ENCODE measurements at regions not wholly inside any gene's neighbourhood (a gene's known extent, or its start where the extent isn't known, plus 50 kb on each side); places are given as distances from the start of the nearest gene placed in this dataset.

DNA sequence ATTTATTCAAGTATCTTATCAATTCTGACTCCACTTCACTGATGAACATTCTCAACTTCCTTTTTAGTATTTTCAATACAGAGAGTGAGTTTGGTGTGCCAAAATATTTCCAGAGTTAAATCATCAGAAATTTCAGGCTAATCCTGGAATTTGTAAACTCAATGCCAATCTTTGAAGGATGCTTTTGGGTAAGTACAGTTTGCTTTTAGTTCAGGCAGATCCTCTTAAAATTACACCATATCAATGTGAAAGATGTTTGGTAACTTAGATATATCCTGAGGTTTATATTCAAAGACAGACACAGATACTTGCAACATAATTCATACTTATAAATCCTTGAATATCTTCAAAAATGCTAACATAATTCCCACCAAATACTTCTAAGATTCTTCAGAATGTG lies 76.0 kb upstream of the FAM47B start:
- TF ChIP-seq CTBP1 (IDR thresholded peaks at IDR 0.05; ENCODE audit: borderline replicate concordance) = no peak
- no peak for TF ChIP-seq SP1 (IDR thresholded peaks at IDR 0.05)
- no peak for TF ChIP-seq ZNF384 (IDR thresholded peaks at IDR 0.05)
- TF ChIP-seq NFRKB (IDR thresholded peaks at IDR 0.05) = no peak
- no peak for TF ChIP-seq HDGF (IDR thresholded peaks at IDR 0.05; ENCODE audit: borderline replicate concordance)
- no peak for TF ChIP-seq ARNT (IDR thresholded peaks at IDR 0.05)
- no peak for TF ChIP-seq FOXM1 (IDR thresholded peaks at IDR 0.05; ENCODE audit: borderline replicate concordance)
- TF ChIP-seq FOXK2 (IDR thresholded peaks at IDR 0.05) = no peak

Measured in HEK293T (cell line).